ENCODE measurements at regions not wholly inside any gene's neighbourhood (a gene's known extent, or its start where the extent isn't known, plus 50 kb on each side); places are given as distances from the start of the nearest gene placed in this dataset.

GRCh38 chr9:16210440-16210839 lies 657.6 kb downstream of the CCDC171 start:
- TF ChIP-seq TCF7L2 (IDR thresholded peaks at IDR 0.05; ENCODE audit: low read depth, low read length) (no peak), REST (IDR thresholded peaks at IDR 0.05; ENCODE audit: insufficient read depth in 1 of 2, low read depth in 2 of 2, low read length in 1 of 2) (no peak), CTCF (IDR thresholded peaks at IDR 0.05) (no peak), POLR2AphosphoS5 (IDR thresholded peaks at IDR 0.05; ENCODE audit: low read depth, low read length) (no peak)
